PFSK-1 (cell line): ENCODE measurements at regions not wholly inside any gene's neighbourhood (a gene's known extent, or its start where the extent isn't known, plus 50 kb on each side); places are given as distances from the start of the nearest gene placed in this dataset.

Experiments
- FOXP2 ChIP-seq: optimal IDR thresholded peaks from 2 replicates; pipeline ENCODE3; 2011; ENCODE audit warnings: borderline replicate concordance, control low read depth, inconsistent platforms; ENCODE audit not compliant: insufficient read depth; ENCODE audit errors: extremely low read length, extremely low read depth
- POLR2AphosphoS5 ChIP-seq: IDR thresholded peaks from 2 replicates; pipeline ENCODE4 v1.6.1; 2012; ENCODE audit warnings: low read depth, mild to moderate bottlenecking, control low read depth, low read length, moderate library complexity
- REST ChIP-seq, 2 experiments: IDR thresholded peaks; 2 replicates each; pipeline versions ENCODE4 v1.6.1 to v1.8.0; 2011 to 2012; ENCODE audit warnings: low read depth in 2 of 2, low read length in 2 of 2, control low read depth in 1 of 2, inconsistent platforms in 1 of 2, mild to moderate bottlenecking in 1 of 2, moderate library complexity in 1 of 2; ENCODE audit not compliant: insufficient read depth in 1 of 2
- SIN3A ChIP-seq: IDR thresholded peaks from 2 replicates; pipeline ENCODE4 v1.6.1; 2012; ENCODE audit warnings: mild to moderate bottlenecking, low read length, moderate library complexity, borderline replicate concordance; ENCODE audit not compliant: insufficient read depth
- TAF1 ChIP-seq: IDR thresholded peaks from 2 replicates; pipeline ENCODE4 v1.6.1; 2012; ENCODE audit warnings: low read length, control low read depth, borderline replicate concordance; ENCODE audit not compliant: insufficient read depth

- no peak for TF ChIP-seq POLR2AphosphoS5
Observed at GRCh38 chr2:166560022-166560421, 66.0 kb upstream of the SCN7A start.

GRCh38 chr2:166550923-166551322 is 56.9 kb upstream of the SCN7A start:
- no peak for TF ChIP-seq REST (IDR thresholded peaks at IDR 0.05; ENCODE audit: insufficient read depth in 1 of 2, low read depth in 2 of 2, low read length in 2 of 2)
- no peak for TF ChIP-seq POLR2AphosphoS5
- TF ChIP-seq FOXP2, result no peak
- TF ChIP-seq TAF1, result no peak
- TF ChIP-seq SIN3A, result no peak

DNA sequence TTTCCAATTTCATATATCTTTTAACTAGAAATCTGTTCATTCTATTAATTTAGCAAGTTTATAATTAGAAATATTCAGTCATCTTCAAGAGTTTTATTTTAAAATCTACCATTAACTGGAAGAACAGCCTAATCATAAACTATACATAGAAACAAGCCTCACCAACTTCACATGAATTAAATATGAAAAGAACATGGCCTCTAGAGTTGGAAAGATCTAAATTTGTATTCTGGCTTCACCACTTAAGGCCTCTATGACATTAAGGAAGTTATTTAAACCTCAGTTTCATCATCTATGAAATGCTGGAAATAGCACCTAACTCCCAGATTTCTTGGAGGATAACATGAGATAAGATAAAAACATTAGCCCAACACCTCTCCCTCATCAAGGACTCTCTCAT is 51.4 kb upstream of the SCN7A start:
- TF ChIP-seq POLR2AphosphoS5, result no peak
- TF ChIP-seq TAF1, result no peak
- TF ChIP-seq REST (IDR thresholded peaks at IDR 0.05; ENCODE audit: insufficient read depth in 1 of 2, low read depth in 2 of 2, low read length in 2 of 2), result no peak
- no peak for TF ChIP-seq FOXP2
- TF ChIP-seq SIN3A, result no peak
